Endodermal cell (in vitro differentiated cells): ENCODE measurements at regions not wholly inside any gene's neighbourhood (a gene's known extent, or its start where the extent isn't known, plus 50 kb on each side); places are given as distances from the start of the nearest gene placed in this dataset.

Source experiments
- DNase-seq: peaks from one replicate; pipeline ENCODE4 v3.0.0-alpha.2; 2017
- H3K27ac ChIP-seq: 2 replicates; pipeline ENCODE4 v1.5.1; 2013; ENCODE audit warnings: mild to moderate bottlenecking, low read depth, low read length, moderate library complexity
- H3K27me3 ChIP-seq: 2 replicates; pipeline ENCODE4 v1.6.1; 2013; ENCODE audit warnings: mild to moderate bottlenecking, low read length, moderate library complexity; ENCODE audit not compliant: insufficient read depth, control insufficient read depth, poor library complexity, severe bottlenecking
- H3K36me3 ChIP-seq: 2 replicates; pipeline ENCODE4 v1.7.0; 2013; ENCODE audit warnings: mild to moderate bottlenecking, low read length, moderate library complexity; ENCODE audit not compliant: control insufficient read depth, insufficient read depth
- H3K4me1 ChIP-seq: one replicate; pipeline ENCODE4 v1.7.0; 2013; ENCODE audit warnings: low read length; ENCODE audit not compliant: control insufficient read depth, insufficient read depth
- H3K4me3 ChIP-seq: 2 replicates; pipeline ENCODE4 v1.5.1; 2013; ENCODE audit warnings: mild to moderate bottlenecking, low read length, moderate library complexity
- H3K9ac ChIP-seq: 2 replicates; pipeline ENCODE4 v1.6.1; 2013; ENCODE audit warnings: mild to moderate bottlenecking, low read length, moderate library complexity; ENCODE audit not compliant: poor library complexity, severe bottlenecking; ENCODE audit errors: extremely low read depth
- H3K9me3 ChIP-seq: 2 replicates; pipeline ENCODE4 v1.6.1; 2013; ENCODE audit warnings: mild to moderate bottlenecking, low read length, moderate library complexity; ENCODE audit not compliant: control insufficient read depth
- H3K27ac Mint-ChIP-seq: 2 replicates; pipeline ENCODE4 v1.8.0; 2020; ENCODE audit warnings: mixed read lengths
- H3K27me3 Mint-ChIP-seq: 2 replicates; pipeline ENCODE4 v1.8.0; 2021; ENCODE audit warnings: mild to moderate bottlenecking, mixed read lengths; ENCODE audit not compliant: insufficient read depth
- H3K36me3 Mint-ChIP-seq: 2 replicates; pipeline ENCODE4 v1.8.0; 2020; ENCODE audit warnings: low read depth, mixed read lengths
- H3K4me1 Mint-ChIP-seq: 2 replicates; pipeline ENCODE4 v1.8.0; 2020; ENCODE audit warnings: mixed read lengths
- H3K4me3 Mint-ChIP-seq: 2 replicates; pipeline ENCODE4 v1.8.0; 2020; ENCODE audit warnings: mild to moderate bottlenecking, moderate library complexity, mixed read lengths
- H3K9me3 Mint-ChIP-seq: 2 replicates; pipeline ENCODE4 v1.8.0; 2020; ENCODE audit warnings: mild to moderate bottlenecking, mixed read lengths
- CTCF ChIP-seq: fragments of 200-600 bp; sonication (generic); conservative IDR thresholded peaks from 2 replicates; pipeline ENCODE4 v1.5.0; 2021; ENCODE audit warnings: antibody characterized with exemption, mild to moderate bottlenecking
- WGBS, 2 experiments: methylation state at CpG; one replicate each; pipeline versions ENCODE4 v1.1.5 to v1.1.7; 2013; ENCODE audit warnings: missing lambda C conversion rate in 2 of 2, mixed read lengths in 1 of 2; ENCODE audit not compliant: insufficient coverage in 1 of 2, insufficient read length in 1 of 2; 5-methylcytosine and 5-hydroxymethylcytosine counted together

- no peak for DNase-seq
- no peak overlapping the region for H3K27ac Mint-ChIP-seq
- Histone ChIP-seq H3K4me3 (no peak overlapping the region), H3K9ac (no peak overlapping the region), H3K27me3 (no peaks in the 10 kb centered on the region), H3K27ac (no peak overlapping the region), H3K4me1 (no peaks in the 10 kb centered on the region), H3K36me3 (no peaks in the 10 kb centered on the region), H3K9me3 (no peaks in the 10 kb centered on the region)
- no peaks in the 10 kb centered on the region for H3K4me1 Mint-ChIP-seq
- no peaks in the 10 kb centered on the region for H3K36me3 Mint-ChIP-seq
- H3K4me3 Mint-ChIP-seq, result no peak overlapping the region
- TF ChIP-seq CTCF, result no peak
- H3K9me3 Mint-ChIP-seq, result peaks cover 11% of the 10 kb centered on the region
- WGBS, 2 experiments, result 90 to 91% methylated on average over 2 of the region's 3 CpGs
- H3K27me3 Mint-ChIP-seq, result no peaks in the 10 kb centered on the region
Observed at GRCh38 chr5:82754036-82754746, 323.0 kb downstream of the TMEM167A start.

- H3K36me3 Mint-ChIP-seq, result no peaks in the 10 kb centered on the region
- peaks cover 11% of the 10 kb centered on the region for H3K9me3 Mint-ChIP-seq
- H3K27ac ChIP-seq, result no peak overlapping the region
- H3K4me3 Mint-ChIP-seq, result no peak overlapping the region
- no peaks in the 10 kb centered on the region for H3K27me3 Mint-ChIP-seq
- H3K36me3 ChIP-seq, result no peaks in the 10 kb centered on the region
- WGBS, 2 experiments, result no CpG with 5 or more reads among the region's 1 CpG
- no peak for DNase-seq
- no peaks in the 10 kb centered on the region for H3K4me1 Mint-ChIP-seq
- TF ChIP-seq CTCF, result no peak
- H3K4me1 ChIP-seq, result no peaks in the 10 kb centered on the region
- no peak overlapping the region for H3K9ac ChIP-seq
- H3K4me3 ChIP-seq, result no peak overlapping the region
- H3K27me3 ChIP-seq, result no peaks in the 10 kb centered on the region
- no peaks in the 10 kb centered on the region for H3K9me3 ChIP-seq
- no peak overlapping the region for H3K27ac Mint-ChIP-seq
Observed at GRCh38 chr5:82753374-82753773, 323.8 kb downstream of the TMEM167A start.

GRCh38 chr5:82749461-82749820, 327.8 kb downstream of the TMEM167A start:
- no peaks in the 10 kb centered on the region for H3K4me1 ChIP-seq
- WGBS, 2 experiments, result 82 to 87% methylated on average over 5 of the region's 5 CpGs
- DNase-seq, result no peak
- Mint-ChIP-seq H3K27ac (no peak overlapping the region), H3K36me3 (no peaks in the 10 kb centered on the region), H3K4me1 (no peaks in the 10 kb centered on the region), H3K27me3 (no peaks in the 10 kb centered on the region), H3K4me3 (no peak overlapping the region), H3K9me3 (peaks cover 11% of the 10 kb centered on the region)
- TF ChIP-seq CTCF, result no peak
- no peaks in the 10 kb centered on the region for H3K9me3 ChIP-seq
- H3K9ac ChIP-seq, result no peak overlapping the region
- no peak overlapping the region for H3K4me3 ChIP-seq
- no peaks in the 10 kb centered on the region for H3K27me3 ChIP-seq
- H3K27ac ChIP-seq, result no peak overlapping the region
- no peaks in the 10 kb centered on the region for H3K36me3 ChIP-seq
